HepG2 (cell line): ENCODE measurements at regions not wholly inside any gene's neighbourhood (a gene's known extent, or its start where the extent isn't known, plus 50 kb on each side); places are given as distances from the start of the nearest gene placed in this dataset.

ENCODE experiments used
- ATAC-seq: fragments of 200-7000 bp; cut with Tn5 transposase; 3 replicates; pipeline ENCODE4 v1.9.1; 2020; ENCODE audit warnings: mild to moderate bottlenecking, moderate library complexity
- BruUV-seq: library from RNA; stranded (reverse); fragments of 400-500 nt; replicated peaks from 2 replicates; lab custom pipeline; 2021; lab: Mats Ljungman, UMichigan
- CTCF ChIA-PET: fragments of 300-600 bp; formaldehyde crosslinking; extraction: SDS; loops from one replicate; lab custom pipeline; 2021; ENCODE audit warnings: low total read pairs, inconsistent platforms, low intra/inter-chr PET ratio; lab: Yijun Ruan, JAX
- POLR2A ChIA-PET: fragments of 350-600 bp; sonication (Branson Sonifier 250); formaldehyde crosslinking; loops from one replicate; lab custom pipeline; 2020; ENCODE audit warnings: antibody characterized with exemption, inconsistent platforms; lab: Yijun Ruan, JAX
- DNase-seq: peaks from one replicate; pipeline ENCODE4 v3.0.0-alpha.2; 2015; ENCODE audit warnings: low spot score
- FAIRE-seq: peaks from 3 replicates; lab custom pipeline; 2011; peaks lifted over from hg19 to GRCh38; lab: Jason Lieb, UNC
- H2AFZ ChIP-seq: one replicate; pipeline ENCODE4 v1.6.1; 2011; ENCODE audit warnings: low read length, inconsistent platforms
- H3K27ac ChIP-seq: fragments of 300-600 bp; 3 replicates; pipeline ENCODE4 v1.8.0; 2011; ENCODE audit warnings: mixed run types, mild to moderate bottlenecking, mixed read lengths, low read length, inconsistent platforms; ENCODE audit not compliant: insufficient read depth; ENCODE audit errors: extremely low read length
- H3K27me3 ChIP-seq, 2 experiments: fragments of 200-600 bp in 1 of 2; 2 replicates in 1 of 2; 3 replicates in 1 of 2; pipeline versions ENCODE4 v1.6.0 to v1.8.0; 2011; ENCODE audit warnings: low read length in 2 of 2, mild to moderate bottlenecking in 2 of 2, moderate library complexity in 2 of 2, inconsistent platforms in 1 of 2; ENCODE audit not compliant: insufficient read depth in 2 of 2, control insufficient read depth in 1 of 2
- H3K36me3 ChIP-seq, 2 experiments: fragments of 200-600 bp in 1 of 2; replicated peaks in 1 of 2; 2 replicates in 1 of 2; 3 replicates in 1 of 2; pipeline versions ENCODE4 v1.5.1 to v1.8.0; 2011; ENCODE audit warnings: low read length in 2 of 2, inconsistent platforms in 1 of 2; ENCODE audit not compliant: insufficient read depth in 2 of 2, control insufficient read depth in 1 of 2
- H3K4me1 ChIP-seq: 2 replicates; pipeline ENCODE4 v1.5.1; 2012; ENCODE audit warnings: low read length, inconsistent platforms; ENCODE audit not compliant: insufficient read depth
- H3K4me2 ChIP-seq: 2 replicates; pipeline ENCODE4 v1.6.0; 2011; ENCODE audit warnings: low read depth, low read length, inconsistent platforms
- H3K4me3 ChIP-seq, 3 experiments: fragments of 200-600 bp in 1 of 3; sonication (generic), shearing (Covaris generic) in 1 of 3; replicated peaks in 1 of 3; 2 replicates each; pipeline ENCODE4 v1.5.1; 2011 to 2016; ENCODE audit warnings: low read length in 3 of 3, inconsistent platforms in 2 of 3, low read depth in 2 of 3, mild to moderate bottlenecking in 2 of 3, control low read depth in 1 of 3, mixed read lengths in 1 of 3; ENCODE audit not compliant: insufficient read depth in 1 of 3
- H3K79me2 ChIP-seq: one replicate; pipeline ENCODE4 v1.6.1; 2011; ENCODE audit warnings: low read length, inconsistent platforms; ENCODE audit not compliant: insufficient read depth
- H3K9ac ChIP-seq: 2 replicates; pipeline ENCODE4 v1.6.0; 2011; ENCODE audit warnings: mild to moderate bottlenecking, low read depth, low read length, inconsistent platforms; ENCODE audit not compliant: insufficient read depth
- H3K9me3 ChIP-seq: 2 replicates; pipeline ENCODE4 v1.5.1; 2012; ENCODE audit warnings: mild to moderate bottlenecking, low read length
- H4K20me1 ChIP-seq: 2 replicates; pipeline ENCODE4 v1.6.0; 2011; ENCODE audit warnings: inconsistent platforms, mild to moderate bottlenecking, low read length, moderate library complexity; ENCODE audit not compliant: insufficient read depth
- AGO2 ChIP-seq: fragments of 200-400 bp; formaldehyde crosslinking; optimal IDR thresholded peaks from 2 replicates; pipeline ENCODE3; 2017; ENCODE audit warnings: mild to moderate bottlenecking, low read depth, low read length, moderate library complexity
- ARID2 ChIP-seq: sonication (generic); formaldehyde crosslinking; IDR thresholded peaks from 2 replicates; pipeline ENCODE4 v1.8.1; 2022; ENCODE audit warnings: mild to moderate bottlenecking, missing genetic modification reagents, borderline replicate concordance
- ISL2 ChIP-seq: sonication (generic); formaldehyde crosslinking; IDR thresholded peaks from 2 replicates; pipeline ENCODE4 v1.5.0; 2020; ENCODE audit warnings: missing genetic modification reagents
- KLF11 ChIP-seq: IDR thresholded peaks from 2 replicates; pipeline ENCODE4 v1.6.1; 2016; ENCODE audit warnings: missing compliant biosample characterization
- PAF1 ChIP-seq: IDR thresholded peaks from 2 replicates; pipeline ENCODE4 v1.6.1; 2016; ENCODE audit warnings: missing genetic modification reagents, missing compliant biosample characterization
- SNRNP70 ChIP-seq: fragments of 200-400 bp; formaldehyde crosslinking; IDR thresholded peaks from 2 replicates; pipeline ENCODE4 v1.6.1; 2017; ENCODE audit warnings: mild to moderate bottlenecking, low read depth, low read length, moderate library complexity
- ZFP36L2 ChIP-seq: sonication (generic); formaldehyde crosslinking; IDR thresholded peaks from 2 replicates; pipeline ENCODE4 v1.4.0; 2020; ENCODE audit warnings: missing genetic modification reagents
- ZFP37 ChIP-seq: sonication (generic); formaldehyde crosslinking; IDR thresholded peaks from 2 replicates; pipeline ENCODE4 v1.4.0; 2020; ENCODE audit warnings: missing genetic modification reagents, borderline replicate concordance
- ZNF383 ChIP-seq: sonication (generic); formaldehyde crosslinking; IDR thresholded peaks from 2 replicates; pipeline ENCODE4 v1.4.0; 2020; ENCODE audit warnings: missing genetic modification reagents, mild to moderate bottlenecking, borderline replicate concordance
- WGBS: methylation state at CpG from one replicate; pipeline ENCODE4 v1.1.6; 2017; ENCODE audit warnings: low lambda C conversion rate; 5-methylcytosine and 5-hydroxymethylcytosine counted together
- in situ Hi-C: cut with HindIII; loops from 2 replicates; pipeline ENCODE4 v1.10.0; 2017; ENCODE audit warnings: low pct_unique_long_range_greater_than_20kb; ENCODE audit not compliant: extremely low pct_ligation_motif_present
- intact Hi-C: fragments of 100-400 bp; cut with micrococcal nuclease; formaldehyde crosslinking; loops from one replicate; pipeline ENCODE4 v1.10.0; 2022; ENCODE audit not compliant: unreplicated experiment
- TF ChIP-seq, protein P1 (sequence below): sonication (generic); formaldehyde crosslinking; IDR thresholded peaks from 2 replicates; pipeline ENCODE4 v1.4.0; 2020; ENCODE audit warnings: missing genetic modification reagents
- TF ChIP-seq, protein P2 (sequence below): sonication (generic); formaldehyde crosslinking; IDR thresholded peaks from 2 replicates; pipeline ENCODE4 v1.4.0; 2020; ENCODE audit warnings: mild to moderate bottlenecking, low read depth, missing genetic modification reagents
- TF ChIP-seq, protein P3 (sequence below): sonication (generic); formaldehyde crosslinking; IDR thresholded peaks from 2 replicates; pipeline ENCODE4 v1.4.0; 2020; ENCODE audit warnings: missing genetic modification reagents, borderline replicate concordance

GRCh38 chr2:237258615-237259014 lies 155.3 kb downstream of the COL6A3 start (continued):
- no peak for TF ChIP-seq ZNF383 (CRISPR knock-in tag)

GRCh38 chr2:237259201-237259600 lies 154.8 kb downstream of the COL6A3 start:
- intact Hi-C loops: no loop called here
- no peak for FAIRE-seq
- Histone ChIP-seq H3K36me3 (no peaks in the 10 kb centered on the region), H3K9ac (no peak overlapping the region), H2AFZ (no peak overlapping the region), H3K27ac (no peak overlapping the region), H4K20me1 (no peaks in the 10 kb centered on the region), H3K4me3 (no peak overlapping the region), H3K79me2 (no peaks in the 10 kb centered on the region), H3K4me2 (no peak overlapping the region), H3K4me1 (no peaks in the 10 kb centered on the region), H3K9me3 (no peaks in the 10 kb centered on the region), H3K27me3 (peaks cover 2 to 10% of the 10 kb centered on the region in 2 experiments; a peak in 3 of 5 replicates)
- in situ Hi-C loops: no loop called here
- ChIA-PET CTCF (no interaction called here), POLR2A (no interaction called here)
- no peak for DNase-seq
- no peak for ATAC-seq
- BruUV-seq: no TSS peak
- 24% methylated on average over 4 of the region's 4 CpGs for WGBS
- TF ChIP-seq AGO2 (no peak), ISL2 (CRISPR knock-in tag) (no peak), ARID2 (no peak), SNRNP70 (no peak), PAF1 (CRISPR knock-in tag) (no peak), ZFP36L2 (no peak), KLF11 (no peak), ZFP37 (CRISPR knock-in tag) (no peak)
- TF ChIP-seq, protein P1, sequence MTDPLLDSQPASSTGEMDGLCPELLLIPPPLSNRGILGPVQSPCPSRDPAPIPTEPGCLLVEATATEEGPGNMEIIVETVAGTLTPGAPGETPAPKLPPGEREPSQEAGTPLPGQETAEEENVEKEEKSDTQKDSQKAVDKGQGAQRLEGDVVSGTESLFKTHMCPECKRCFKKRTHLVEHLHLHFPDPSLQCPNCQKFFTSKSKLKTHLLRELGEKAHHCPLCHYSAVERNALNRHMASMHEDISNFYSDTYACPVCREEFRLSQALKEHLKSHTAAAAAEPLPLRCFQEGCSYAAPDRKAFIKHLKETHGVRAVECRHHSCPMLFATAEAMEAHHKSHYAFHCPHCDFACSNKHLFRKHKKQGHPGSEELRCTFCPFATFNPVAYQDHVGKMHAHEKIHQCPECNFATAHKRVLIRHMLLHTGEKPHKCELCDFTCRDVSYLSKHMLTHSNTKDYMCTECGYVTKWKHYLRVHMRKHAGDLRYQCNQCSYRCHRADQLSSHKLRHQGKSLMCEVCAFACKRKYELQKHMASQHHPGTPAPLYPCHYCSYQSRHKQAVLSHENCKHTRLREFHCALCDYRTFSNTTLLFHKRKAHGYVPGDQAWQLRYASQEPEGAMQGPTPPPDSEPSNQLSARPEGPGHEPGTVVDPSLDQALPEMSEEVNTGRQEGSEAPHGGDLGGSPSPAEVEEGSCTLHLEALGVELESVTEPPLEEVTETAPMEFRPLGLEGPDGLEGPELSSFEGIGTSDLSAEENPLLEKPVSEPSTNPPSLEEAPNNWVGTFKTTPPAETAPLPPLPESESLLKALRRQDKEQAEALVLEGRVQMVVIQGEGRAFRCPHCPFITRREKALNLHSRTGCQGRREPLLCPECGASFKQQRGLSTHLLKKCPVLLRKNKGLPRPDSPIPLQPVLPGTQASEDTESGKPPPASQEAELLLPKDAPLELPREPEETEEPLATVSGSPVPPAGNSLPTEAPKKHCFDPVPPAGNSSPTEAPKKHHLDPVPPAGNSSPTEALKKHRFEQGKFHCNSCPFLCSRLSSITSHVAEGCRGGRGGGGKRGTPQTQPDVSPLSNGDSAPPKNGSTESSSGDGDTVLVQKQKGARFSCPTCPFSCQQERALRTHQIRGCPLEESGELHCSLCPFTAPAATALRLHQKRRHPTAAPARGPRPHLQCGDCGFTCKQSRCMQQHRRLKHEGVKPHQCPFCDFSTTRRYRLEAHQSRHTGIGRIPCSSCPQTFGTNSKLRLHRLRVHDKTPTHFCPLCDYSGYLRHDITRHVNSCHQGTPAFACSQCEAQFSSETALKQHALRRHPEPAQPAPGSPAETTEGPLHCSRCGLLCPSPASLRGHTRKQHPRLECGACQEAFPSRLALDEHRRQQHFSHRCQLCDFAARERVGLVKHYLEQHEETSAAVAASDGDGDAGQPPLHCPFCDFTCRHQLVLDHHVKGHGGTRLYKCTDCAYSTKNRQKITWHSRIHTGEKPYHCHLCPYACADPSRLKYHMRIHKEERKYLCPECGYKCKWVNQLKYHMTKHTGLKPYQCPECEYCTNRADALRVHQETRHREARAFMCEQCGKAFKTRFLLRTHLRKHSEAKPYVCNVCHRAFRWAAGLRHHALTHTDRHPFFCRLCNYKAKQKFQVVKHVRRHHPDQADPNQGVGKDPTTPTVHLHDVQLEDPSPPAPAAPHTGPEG (CRISPR knock-in tag): no peak
- TF ChIP-seq, protein P2, sequence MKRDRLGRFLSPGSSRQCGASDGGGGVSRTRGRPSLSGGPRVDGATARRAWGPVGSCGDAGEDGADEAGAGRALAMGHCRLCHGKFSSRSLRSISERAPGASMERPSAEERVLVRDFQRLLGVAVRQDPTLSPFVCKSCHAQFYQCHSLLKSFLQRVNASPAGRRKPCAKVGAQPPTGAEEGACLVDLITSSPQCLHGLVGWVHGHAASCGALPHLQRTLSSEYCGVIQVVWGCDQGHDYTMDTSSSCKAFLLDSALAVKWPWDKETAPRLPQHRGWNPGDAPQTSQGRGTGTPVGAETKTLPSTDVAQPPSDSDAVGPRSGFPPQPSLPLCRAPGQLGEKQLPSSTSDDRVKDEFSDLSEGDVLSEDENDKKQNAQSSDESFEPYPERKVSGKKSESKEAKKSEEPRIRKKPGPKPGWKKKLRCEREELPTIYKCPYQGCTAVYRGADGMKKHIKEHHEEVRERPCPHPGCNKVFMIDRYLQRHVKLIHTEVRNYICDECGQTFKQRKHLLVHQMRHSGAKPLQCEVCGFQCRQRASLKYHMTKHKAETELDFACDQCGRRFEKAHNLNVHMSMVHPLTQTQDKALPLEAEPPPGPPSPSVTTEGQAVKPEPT (CRISPR knock-in tag): no peak
- TF ChIP-seq, protein P3, sequence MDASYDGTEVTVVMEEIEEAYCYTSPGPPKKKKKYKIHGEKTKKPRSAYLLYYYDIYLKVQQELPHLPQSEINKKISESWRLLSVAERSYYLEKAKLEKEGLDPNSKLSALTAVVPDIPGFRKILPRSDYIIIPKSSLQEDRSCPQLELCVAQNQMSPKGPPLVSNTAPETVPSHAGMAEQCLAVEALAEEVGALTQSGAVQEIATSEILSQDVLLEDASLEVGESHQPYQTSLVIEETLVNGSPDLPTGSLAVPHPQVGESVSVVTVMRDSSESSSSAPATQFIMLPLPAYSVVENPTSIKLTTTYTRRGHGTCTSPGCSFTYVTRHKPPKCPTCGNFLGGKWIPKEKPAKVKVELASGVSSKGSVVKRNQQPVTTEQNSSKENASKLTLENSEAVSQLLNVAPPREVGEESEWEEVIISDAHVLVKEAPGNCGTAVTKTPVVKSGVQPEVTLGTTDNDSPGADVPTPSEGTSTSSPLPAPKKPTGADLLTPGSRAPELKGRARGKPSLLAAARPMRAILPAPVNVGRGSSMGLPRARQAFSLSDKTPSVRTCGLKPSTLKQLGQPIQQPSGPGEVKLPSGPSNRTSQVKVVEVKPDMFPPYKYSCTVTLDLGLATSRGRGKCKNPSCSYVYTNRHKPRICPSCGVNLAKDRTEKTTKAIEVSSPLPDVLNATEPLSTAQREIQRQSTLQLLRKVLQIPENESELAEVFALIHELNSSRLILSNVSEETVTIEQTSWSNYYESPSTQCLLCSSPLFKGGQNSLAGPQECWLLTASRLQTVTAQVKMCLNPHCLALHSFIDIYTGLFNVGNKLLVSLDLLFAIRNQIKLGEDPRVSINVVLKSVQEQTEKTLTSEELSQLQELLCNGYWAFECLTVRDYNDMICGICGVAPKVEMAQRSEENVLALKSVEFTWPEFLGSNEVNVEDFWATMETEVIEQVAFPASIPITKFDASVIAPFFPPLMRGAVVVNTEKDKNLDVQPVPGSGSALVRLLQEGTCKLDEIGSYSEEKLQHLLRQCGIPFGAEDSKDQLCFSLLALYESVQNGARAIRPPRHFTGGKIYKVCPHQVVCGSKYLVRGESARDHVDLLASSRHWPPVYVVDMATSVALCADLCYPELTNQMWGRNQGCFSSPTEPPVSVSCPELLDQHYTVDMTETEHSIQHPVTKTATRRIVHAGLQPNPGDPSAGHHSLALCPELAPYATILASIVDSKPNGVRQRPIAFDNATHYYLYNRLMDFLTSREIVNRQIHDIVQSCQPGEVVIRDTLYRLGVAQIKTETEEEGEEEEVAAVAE (CRISPR knock-in tag): no peak
